Neural progenitor cell (in vitro differentiated cells): ENCODE measurements at regions not wholly inside any gene's neighbourhood (a gene's known extent, or its start where the extent isn't known, plus 50 kb on each side); places are given as distances from the start of the nearest gene placed in this dataset.

Experiments used
- DNase-seq: peaks from one replicate; pipeline ENCODE4 v3.0.0-alpha.2; 2016; ENCODE audit warnings: low spot score
- H2AFZ ChIP-seq: fragments of 200-600 bp; sonication (generic); replicated peaks from 2 replicates; pipeline ENCODE4 v1.6.1; 2016; ENCODE audit warnings: antibody characterized with exemption
- H3F3A ChIP-seq: fragments of 200-600 bp; sonication (generic); 2 replicates; pipeline ENCODE4 v1.6.1; 2016; ENCODE audit warnings: antibody characterized with exemption, low read depth
- H3K27ac ChIP-seq: fragments of 200-600 bp; sonication (generic); 2 replicates; pipeline ENCODE4 v1.5.1; 2016; ENCODE audit warnings: mild to moderate bottlenecking
- H3K27me3 ChIP-seq: fragments of 200-600 bp; sonication (generic); 2 replicates; pipeline ENCODE4 v1.6.1; 2016; ENCODE audit warnings: mild to moderate bottlenecking, moderate library complexity
- H3K36me3 ChIP-seq: fragments of 200-600 bp; sonication (generic); 2 replicates; pipeline ENCODE4 v1.5.1; 2016
- H3K4me1 ChIP-seq: fragments of 200-600 bp; sonication (generic); 2 replicates; pipeline ENCODE4 v1.6.1; 2016; ENCODE audit warnings: mixed run types
- H3K4me2 ChIP-seq: fragments of 200-600 bp; sonication (generic); 2 replicates; pipeline ENCODE4 v1.6.1; 2016
- H3K4me3 ChIP-seq: fragments of 200-600 bp; sonication (generic); 2 replicates; pipeline ENCODE4 v1.5.1; 2016
- H3K79me2 ChIP-seq: fragments of 200-600 bp; sonication (generic); 2 replicates; pipeline ENCODE4 v1.6.1; 2016; ENCODE audit warnings: low read depth
- H3K9ac ChIP-seq: fragments of 200-600 bp; sonication (generic); 2 replicates; pipeline ENCODE4 v1.6.1; 2016
- H3K9me3 ChIP-seq: fragments of 200-600 bp; sonication (generic); 2 replicates; pipeline ENCODE4 v1.5.1; 2016; ENCODE audit warnings: low read depth
- H4K20me1 ChIP-seq: fragments of 200-600 bp; sonication (generic); 2 replicates; pipeline ENCODE4 v1.6.1; 2016; ENCODE audit warnings: low read depth
- H3K27ac Mint-ChIP-seq: 3 replicates; pipeline ENCODE4 v1.8.0; 2021; ENCODE audit warnings: mixed read lengths
- H3K27me3 Mint-ChIP-seq: 2 replicates; pipeline ENCODE4 v1.8.0; 2022; ENCODE audit warnings: low read depth, mild to moderate bottlenecking, inconsistent platforms, moderate library complexity, mixed read lengths; ENCODE audit not compliant: insufficient read depth
- H3K36me3 Mint-ChIP-seq: 3 replicates; pipeline ENCODE4 v1.8.0; 2021; ENCODE audit warnings: mixed read lengths
- H3K4me1 Mint-ChIP-seq: 3 replicates; pipeline ENCODE4 v1.8.0; 2021; ENCODE audit warnings: mixed read lengths
- H3K4me3 Mint-ChIP-seq: 3 replicates; pipeline ENCODE4 v1.8.0; 2021; ENCODE audit warnings: mild to moderate bottlenecking, moderate library complexity, mixed read lengths
- H3K9me3 Mint-ChIP-seq: 3 replicates; pipeline ENCODE4 v1.8.0; 2020; ENCODE audit warnings: mixed read lengths
- EZH2 ChIP-seq: fragments of 200-600 bp; sonication (generic); IDR thresholded peaks from 2 replicates; pipeline ENCODE4 v1.6.1; 2017; ENCODE audit warnings: antibody characterized with exemption, mild to moderate bottlenecking, moderate library complexity
- EZH2phosphoT487 ChIP-seq: fragments of 200-600 bp; sonication (generic); IDR thresholded peaks from 2 replicates; pipeline ENCODE4 v1.6.1; 2017; ENCODE audit warnings: antibody characterized with exemption
- TF ChIP-seq, protein P1 (sequence below): fragments of 200-600 bp; sonication (generic); IDR thresholded peaks from 2 replicates; pipeline ENCODE4 v1.5.1; 2017; ENCODE audit warnings: antibody characterized with exemption, mild to moderate bottlenecking

GRCh38 chr1:216814576-216815259, 91.5 kb upstream of the ESRRG start:
- Histone ChIP-seq H3K4me1 (peaks cover 21% of the 10 kb centered on the region), H3K9me3 (no peaks in the 10 kb centered on the region), H3K4me3 (no peak overlapping the region), H2AFZ (no peak overlapping the region), H3K4me2 (peak overlapping the region; percentile 37), H3K36me3 (no peaks in the 10 kb centered on the region), H3F3A (no peaks in the 10 kb centered on the region), H3K27ac (no peak overlapping the region), H4K20me1 (no peaks in the 10 kb centered on the region), H3K9ac (no peak overlapping the region), H3K27me3 (no peaks in the 10 kb centered on the region), H3K79me2 (no peaks in the 10 kb centered on the region)
- H3K9me3 Mint-ChIP-seq = no peaks in the 10 kb centered on the region
- peaks cover 31% of the 10 kb centered on the region for H3K4me1 Mint-ChIP-seq
- no peak overlapping the region for H3K27ac Mint-ChIP-seq
- DNase-seq = no peak
- peaks cover 4% of the 10 kb centered on the region for H3K27me3 Mint-ChIP-seq
- H3K36me3 Mint-ChIP-seq = no peaks in the 10 kb centered on the region
- no peak overlapping the region for H3K4me3 Mint-ChIP-seq
- TF ChIP-seq EZH2 (no peak), EZH2phosphoT487 (no peak)
- TF ChIP-seq, protein P1, sequence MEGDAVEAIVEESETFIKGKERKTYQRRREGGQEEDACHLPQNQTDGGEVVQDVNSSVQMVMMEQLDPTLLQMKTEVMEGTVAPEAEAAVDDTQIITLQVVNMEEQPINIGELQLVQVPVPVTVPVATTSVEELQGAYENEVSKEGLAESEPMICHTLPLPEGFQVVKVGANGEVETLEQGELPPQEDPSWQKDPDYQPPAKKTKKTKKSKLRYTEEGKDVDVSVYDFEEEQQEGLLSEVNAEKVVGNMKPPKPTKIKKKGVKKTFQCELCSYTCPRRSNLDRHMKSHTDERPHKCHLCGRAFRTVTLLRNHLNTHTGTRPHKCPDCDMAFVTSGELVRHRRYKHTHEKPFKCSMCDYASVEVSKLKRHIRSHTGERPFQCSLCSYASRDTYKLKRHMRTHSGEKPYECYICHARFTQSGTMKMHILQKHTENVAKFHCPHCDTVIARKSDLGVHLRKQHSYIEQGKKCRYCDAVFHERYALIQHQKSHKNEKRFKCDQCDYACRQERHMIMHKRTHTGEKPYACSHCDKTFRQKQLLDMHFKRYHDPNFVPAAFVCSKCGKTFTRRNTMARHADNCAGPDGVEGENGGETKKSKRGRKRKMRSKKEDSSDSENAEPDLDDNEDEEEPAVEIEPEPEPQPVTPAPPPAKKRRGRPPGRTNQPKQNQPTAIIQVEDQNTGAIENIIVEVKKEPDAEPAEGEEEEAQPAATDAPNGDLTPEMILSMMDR = no peak

- Histone ChIP-seq H3K79me2 (no peaks in the 10 kb centered on the region), H3K27ac (no peak overlapping the region), H3K36me3 (no peaks in the 10 kb centered on the region), H2AFZ (no peak overlapping the region), H3K9me3 (no peaks in the 10 kb centered on the region), H3K4me2 (no peak overlapping the region), H3K27me3 (no peaks in the 10 kb centered on the region), H3K9ac (no peak overlapping the region), H4K20me1 (no peaks in the 10 kb centered on the region), H3F3A (no peaks in the 10 kb centered on the region), H3K4me1 (peaks cover 13% of the 10 kb centered on the region), H3K4me3 (no peak overlapping the region)
- TF ChIP-seq EZH2 (no peak), EZH2phosphoT487 (no peak)
- TF ChIP-seq, protein P1 = no peak
- Mint-ChIP-seq H3K27me3 (no peaks in the 10 kb centered on the region), H3K4me3 (no peak overlapping the region), H3K36me3 (no peaks in the 10 kb centered on the region), H3K9me3 (no peaks in the 10 kb centered on the region), H3K27ac (no peak overlapping the region), H3K4me1 (peaks cover 20% of the 10 kb centered on the region)
- DNase-seq = no peak
Measured at GRCh38 chr1:216812966-216813365, 89.7 kb upstream of the ESRRG start.

GRCh38 chr1:216809649-216810048, 86.4 kb upstream of the ESRRG start:
- Histone ChIP-seq H3K27me3 (no peaks in the 10 kb centered on the region), H3K79me2 (no peaks in the 10 kb centered on the region), H3F3A (no peaks in the 10 kb centered on the region), H3K4me2 (no peak overlapping the region), H3K4me3 (no peak overlapping the region), H3K9ac (no peak overlapping the region), H3K9me3 (no peaks in the 10 kb centered on the region), H3K27ac (no peak overlapping the region), H3K4me1 (peaks cover 18% of the 10 kb centered on the region), H2AFZ (no peak overlapping the region), H4K20me1 (no peaks in the 10 kb centered on the region), H3K36me3 (no peaks in the 10 kb centered on the region)
- no peak overlapping the region for H3K4me3 Mint-ChIP-seq
- TF ChIP-seq, protein P1 = no peak
- TF ChIP-seq EZH2 = no peak
- no peak for TF ChIP-seq EZH2phosphoT487
- H3K36me3 Mint-ChIP-seq = no peaks in the 10 kb centered on the region
- no peak overlapping the region for H3K27ac Mint-ChIP-seq
- H3K9me3 Mint-ChIP-seq = no peaks in the 10 kb centered on the region
- H3K27me3 Mint-ChIP-seq = no peaks in the 10 kb centered on the region
- DNase-seq = no peak
- H3K4me1 Mint-ChIP-seq = peaks cover 26% of the 10 kb centered on the region
